NCI-H510A treated with DMSO at 0.1 percent for 48 hours (cell line): ENCODE measurements at regions not wholly inside any gene's neighbourhood (a gene's known extent, or its start where the extent isn't known, plus 50 kb on each side); places are given as distances from the start of the nearest gene placed in this dataset.

Source experiments
- DNase-seq: peaks from one replicate; lab custom pipeline; 2025; lab: John Stamatoyannopoulos, UW

DNA sequence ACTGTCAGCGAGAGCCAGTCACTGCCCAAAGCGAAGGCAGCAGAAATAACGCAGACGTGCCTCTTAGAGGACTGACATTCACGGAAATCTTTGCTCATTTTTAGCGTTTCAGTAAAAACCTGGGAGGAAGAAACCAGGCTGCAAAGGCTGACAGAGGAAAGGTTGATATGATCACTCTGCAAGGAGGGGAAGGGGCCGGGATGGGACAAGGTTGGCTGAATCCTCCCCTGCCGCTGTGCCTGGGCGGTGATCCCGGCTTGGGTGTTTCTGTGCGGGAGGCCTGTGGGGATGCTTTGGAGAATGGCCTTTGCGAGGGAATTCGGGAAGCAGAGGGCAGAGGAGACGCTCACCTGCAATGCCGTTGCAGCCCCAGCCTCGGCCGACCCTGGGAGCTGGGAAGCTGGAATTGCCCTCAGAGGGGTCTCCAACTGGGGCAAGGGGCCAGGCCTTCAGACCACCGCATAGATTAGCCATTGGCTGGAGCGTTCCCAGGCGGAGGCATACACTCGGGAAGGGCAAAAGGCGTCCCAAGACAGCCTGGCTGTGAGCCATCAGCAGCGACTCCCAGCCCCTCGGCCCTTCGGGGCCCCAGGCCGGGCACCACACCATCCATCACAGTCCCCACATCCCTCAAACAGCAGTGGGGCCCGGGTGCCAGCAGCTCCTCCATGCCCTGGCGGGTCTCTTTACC, 111.7 kb upstream of the GPC1 start:
- no peak for DNase-seq

DNA sequence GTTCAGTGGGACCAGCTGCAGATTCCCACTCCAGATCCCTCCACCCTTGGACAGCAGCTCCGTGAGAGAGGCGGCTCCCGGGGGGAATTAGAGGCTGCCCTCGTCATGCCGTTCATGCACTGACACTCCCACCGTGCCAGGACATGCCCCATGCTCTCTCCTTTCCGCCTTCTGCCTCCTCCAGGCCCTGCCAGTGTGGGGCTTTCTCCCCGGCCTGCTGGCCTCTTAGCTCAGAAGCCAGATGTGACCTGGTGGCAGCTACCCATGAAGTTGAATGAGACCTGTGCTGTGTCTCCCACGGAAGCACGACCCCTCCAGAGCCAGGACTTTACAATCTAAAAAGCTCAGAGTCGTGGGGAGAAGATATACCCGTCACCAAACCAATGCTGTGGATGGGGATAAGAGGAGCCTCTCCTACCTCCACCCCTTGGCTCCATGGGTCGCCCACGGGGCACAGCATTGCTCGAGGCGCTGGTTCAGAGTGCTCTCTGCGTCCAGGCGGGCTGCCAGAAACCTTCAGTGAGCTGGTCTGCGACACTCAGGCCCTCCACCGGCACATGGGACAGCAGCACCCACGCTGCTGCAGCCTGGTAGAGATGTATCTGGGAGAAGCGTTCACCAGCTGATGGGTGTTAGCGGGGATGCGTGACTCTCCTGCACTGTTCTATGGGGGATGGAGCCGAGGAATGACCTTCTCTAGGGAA, 111.0 kb upstream of the GPC1 start:
- DNase-seq: no peak

- no peak for DNase-seq
Observed at GRCh38 chr2:240325016-240326007, 110.2 kb upstream of the GPC1 start.

DNA sequence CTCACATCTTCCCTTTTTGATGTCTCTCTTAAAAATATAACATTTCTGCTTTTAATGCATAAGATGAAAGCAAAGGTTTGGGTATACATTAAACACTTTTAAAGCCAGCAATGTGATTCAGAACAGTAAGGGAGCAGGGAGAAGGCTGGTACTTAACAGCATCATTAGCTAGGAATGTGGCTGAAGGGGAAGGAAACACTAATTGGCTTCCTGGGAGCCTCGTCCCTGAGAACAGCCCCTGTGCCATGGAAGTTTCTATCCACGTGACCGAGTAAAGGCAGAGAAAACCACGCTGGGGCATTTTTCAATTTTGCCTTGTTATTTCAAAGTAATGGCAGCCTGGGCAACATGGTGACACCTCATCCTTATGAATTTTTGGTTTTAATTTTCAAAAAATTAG, 109.2 kb upstream of the GPC1 start:
- no peak for DNase-seq

- no peak for DNase-seq
Observed at GRCh38 chr2:240326886-240327285, 108.6 kb upstream of the GPC1 start.

- DNase-seq: no peak
Observed at GRCh38 chr2:240327566-240327965, 107.9 kb upstream of the GPC1 start.

- no peak for DNase-seq
Observed at GRCh38 chr2:240328526-240328925, 106.9 kb upstream of the GPC1 start.

GRCh38 chr2:240329116-240329665, 106.3 kb upstream of the GPC1 start:
- no peak for DNase-seq

GRCh38 chr2:240329778-240330177, 105.7 kb upstream of the GPC1 start:
- no peak for DNase-seq

- no peak for DNase-seq
Observed at GRCh38 chr2:240333985-240334384, 101.5 kb upstream of the GPC1 start.

DNA sequence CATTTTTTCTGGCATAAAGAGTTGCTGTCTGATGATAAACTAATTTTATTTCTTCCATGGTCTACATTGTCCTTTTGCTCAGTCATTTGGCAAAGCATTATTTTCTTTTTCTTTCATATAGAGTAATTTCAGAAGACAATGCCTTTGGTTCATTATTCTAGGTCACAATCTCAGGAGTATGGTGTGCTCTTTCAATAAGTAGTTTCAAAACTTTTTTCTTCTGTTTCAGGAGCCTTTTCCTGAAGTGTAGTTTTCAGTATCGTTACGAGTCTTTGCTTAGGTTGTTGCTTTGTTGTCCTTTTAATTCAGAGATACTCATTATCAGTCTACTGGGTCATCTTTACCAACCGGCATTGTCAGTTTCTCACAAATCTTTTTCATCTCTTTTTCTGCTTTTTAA, 100.4 kb upstream of the GPC1 start:
- DNase-seq: no peak

DNA sequence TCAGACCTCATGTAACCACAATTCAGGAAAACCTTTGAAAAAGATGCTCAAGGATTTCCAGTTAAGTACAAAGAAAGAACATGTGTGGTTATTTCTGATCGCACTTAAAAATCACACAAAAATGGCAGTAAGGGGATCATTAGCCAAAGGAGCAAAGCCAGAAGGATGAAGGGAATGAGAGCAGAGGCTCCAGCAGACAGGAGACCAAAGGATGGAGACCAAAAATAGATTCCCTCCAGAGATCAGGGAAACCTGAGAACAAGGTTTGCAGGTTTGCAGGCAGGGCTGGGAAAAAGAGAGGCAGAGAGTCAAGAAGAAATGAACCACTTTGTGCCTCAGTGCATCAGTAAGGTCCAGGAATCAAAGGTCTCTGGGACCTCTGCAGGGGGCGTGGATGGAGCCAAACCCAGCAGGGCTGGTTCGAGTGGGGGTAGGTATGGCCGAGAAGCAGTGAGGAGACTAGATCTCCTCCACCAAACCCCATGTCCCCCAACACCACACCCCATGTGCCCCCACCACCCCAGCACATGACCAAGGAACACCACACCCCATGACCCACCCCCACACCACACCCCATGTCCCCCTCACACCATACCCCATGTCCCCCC, 98.5 kb upstream of the GPC1 start:
- DNase-seq: no peak

DNA sequence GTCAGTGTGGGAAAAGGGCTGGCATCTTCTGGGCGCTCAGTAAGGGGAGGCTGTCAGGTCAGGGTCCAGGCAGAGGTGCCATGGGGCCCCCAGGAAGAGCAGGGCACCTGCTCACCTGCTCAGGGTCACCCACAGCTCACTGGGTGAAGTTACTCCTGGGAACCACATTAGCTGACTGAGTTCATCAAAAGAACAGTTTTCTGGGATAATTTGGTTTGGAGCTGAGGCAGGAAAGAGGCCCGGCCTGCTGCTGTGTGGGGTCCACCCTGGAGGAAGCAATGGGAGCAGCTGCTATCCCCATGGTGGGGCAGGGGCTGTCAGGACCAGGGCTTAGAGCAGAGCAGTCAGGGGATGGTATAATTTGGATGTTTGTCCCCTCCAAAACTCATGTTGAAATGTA, 97.2 kb upstream of the GPC1 start:
- no peak for DNase-seq

GRCh38 chr2:240339411-240340360, 95.8 kb upstream of the GPC1 start:
- DNase-seq: no peak

DNA sequence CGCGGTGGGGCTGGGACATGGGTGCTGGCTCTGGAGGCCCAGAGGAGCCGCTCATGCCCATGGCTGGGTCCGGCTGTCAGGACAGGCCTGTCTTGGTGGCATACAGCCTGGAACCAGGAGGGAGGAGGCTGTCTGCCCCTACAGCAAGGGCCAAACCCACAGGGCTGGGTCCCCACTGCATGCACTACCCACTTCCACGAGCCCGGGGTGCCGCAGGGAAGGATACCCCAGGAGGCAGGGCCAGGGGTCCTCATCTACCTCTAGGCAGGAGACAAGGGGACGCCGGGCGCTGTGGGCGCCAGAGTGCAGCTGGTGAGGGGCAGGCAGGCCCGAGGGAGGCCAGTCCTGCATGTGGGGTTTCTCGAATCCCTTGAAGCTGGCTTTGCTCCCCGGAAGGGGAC, 95.1 kb upstream of the GPC1 start:
- DNase-seq: no peak

DNA sequence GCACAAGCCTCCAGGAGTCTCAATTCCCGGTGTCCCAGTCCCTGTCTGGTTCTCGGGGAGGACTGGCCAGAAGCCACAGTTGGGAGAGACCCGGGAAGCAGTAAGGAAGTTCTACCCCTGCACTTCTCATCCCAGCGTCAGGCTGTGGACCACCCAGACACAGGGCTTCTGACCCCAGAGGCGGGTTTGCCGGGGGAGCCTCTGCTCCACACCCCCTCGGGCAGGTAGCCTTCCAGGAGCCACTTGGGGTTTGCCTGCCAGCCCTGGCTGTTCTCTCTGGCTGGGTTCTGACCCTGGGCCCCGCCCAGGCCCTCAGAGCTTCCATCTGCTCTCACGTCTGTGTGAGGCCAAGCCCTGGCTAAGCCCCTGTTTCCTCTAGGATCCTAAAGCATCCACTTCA, 94.4 kb upstream of the GPC1 start:
- no peak for DNase-seq

DNA sequence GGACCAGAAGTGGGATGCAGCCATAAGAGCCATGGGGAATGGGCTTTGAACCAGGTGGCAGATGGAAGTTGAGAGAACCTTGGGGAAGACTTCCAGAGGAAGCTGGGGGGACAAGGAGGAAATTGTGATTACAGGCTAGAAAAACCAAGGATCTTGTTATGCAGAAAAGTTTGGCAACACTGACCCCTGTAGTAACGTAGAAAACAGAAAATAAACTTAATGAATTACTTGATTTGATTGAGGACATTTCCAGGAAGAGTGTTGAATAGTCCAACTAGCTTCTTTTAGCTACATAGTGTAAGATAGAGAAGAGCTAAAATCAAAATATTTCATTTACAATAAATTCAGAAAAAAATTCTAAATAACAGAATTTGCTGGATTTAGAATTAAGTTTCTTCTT, 91.9 kb upstream of the GPC1 start:
- no peak for DNase-seq

DNA sequence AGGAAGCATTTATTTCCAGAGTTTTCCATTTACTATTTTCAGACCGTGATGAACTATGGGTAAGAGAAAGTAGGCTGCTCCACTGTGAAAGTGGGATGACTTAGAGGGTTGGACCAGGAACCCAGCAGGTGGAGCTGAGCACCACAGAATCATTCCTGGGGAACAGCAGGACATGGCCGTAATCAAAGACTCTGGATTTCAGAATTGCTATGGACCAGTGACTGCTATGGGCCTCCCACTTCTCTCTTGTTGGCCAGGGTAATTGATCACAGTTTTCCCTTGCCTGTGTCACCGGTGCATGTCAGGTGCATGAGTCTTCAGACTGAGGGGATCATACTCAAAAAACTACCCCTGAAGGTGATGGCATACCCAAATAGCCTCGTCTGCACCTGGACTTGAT, 90.6 kb upstream of the GPC1 start:
- no peak for DNase-seq

GRCh38 chr2:240346015-240346752, 89.3 kb upstream of the GPC1 start:
- DNase-seq: no peak

- DNase-seq: no peak
Observed at GRCh38 chr2:240346753-240347372, 88.6 kb upstream of the GPC1 start.
